HCT116 (cell line): ENCODE measurements at regions not wholly inside any gene's neighbourhood (a gene's known extent, or its start where the extent isn't known, plus 50 kb on each side); places are given as distances from the start of the nearest gene placed in this dataset.

Experiments
- ATAC-seq: fragments of 200-7000 bp; cut with Tn5 transposase; 2 replicates; pipeline ENCODE4 v1.9.1; 2020; ENCODE audit warnings: mild to moderate bottlenecking, moderate library complexity
- BruUV-seq: library from RNA; stranded (reverse); fragments of 400-500 nt; replicated peaks from 2 replicates; lab custom pipeline; 2021; lab: Mats Ljungman, UMichigan
- CTCF ChIA-PET: fragments of 300-600 bp; sonication (Branson Sonifier 250); formaldehyde crosslinking; loops from one replicate; lab custom pipeline; 2021; ENCODE audit warnings: antibody characterized with exemption; lab: Charles Lee
- POLR2A ChIA-PET: fragments of 300-600, 350-600 bp; sonication (Branson Sonifier 250); formaldehyde crosslinking; loops from one replicate; lab custom pipeline; 2021; ENCODE audit warnings: antibody characterized with exemption; lab: Charles Lee
- RAD21 ChIA-PET, 2 experiments: fragments of 300-600 bp; sonication (Branson Sonifier 250); formaldehyde crosslinking; loops; one replicate each; lab custom pipeline; 2023; ENCODE audit warnings: low total read pairs in 2 of 2; ENCODE audit not compliant: uncharacterized antibody in 2 of 2, unreplicated experiment in 2 of 2, low non-redundant PET in 1 of 2; lab: Charles Lee
- DNase-seq: peaks from one replicate; pipeline ENCODE4 v3.0.0-alpha.2; 2010; ENCODE audit warnings: low read depth, low spot score
- H2AFZ ChIP-seq: fragments of 200-600 bp; shearing (Covaris generic), sonication (generic); 2 replicates; pipeline ENCODE4 v1.6.1; 2017; ENCODE audit warnings: low read depth, mixed run types, mixed read lengths, antibody characterized with exemption, low read length; ENCODE audit not compliant: poor library complexity, severe bottlenecking
- H3K27ac ChIP-seq: 2 replicates; pipeline ENCODE4 v1.5.1; 2012; ENCODE audit warnings: low read depth, low read length
- H3K27me3 ChIP-seq: fragments of 200-600 bp; sonication (generic); 2 replicates; pipeline ENCODE4 v1.6.1; 2016; ENCODE audit warnings: mixed run types, low read length, mixed read lengths; ENCODE audit not compliant: insufficient read depth
- H3K36me3 ChIP-seq, 2 experiments: fragments of 200-500 bp in 1 of 2; fragments of 200-600 bp in 1 of 2; sonication (Bioruptor generic) in 1 of 2; sonication (generic) in 1 of 2; 2 replicates each; pipeline versions ENCODE4 v1.5.1 to v1.6.1; 2014 to 2016; ENCODE audit warnings: low read length in 2 of 2, inconsistent platforms in 1 of 2, mixed read lengths in 1 of 2, mixed run types in 1 of 2; ENCODE audit not compliant: insufficient read depth in 2 of 2, control insufficient read depth in 1 of 2
- H3K4me1 ChIP-seq, 2 experiments: fragments of 200-600 bp in 1 of 2; sonication (generic) in 1 of 2; 2 replicates each; pipeline versions ENCODE4 v1.5.1 to v1.6.1; 2012 to 2017; ENCODE audit warnings: low read length in 2 of 2, inconsistent platforms in 1 of 2, mild to moderate bottlenecking in 1 of 2, mixed read lengths in 1 of 2, mixed run types in 1 of 2, moderate library complexity in 1 of 2; ENCODE audit not compliant: insufficient read depth in 2 of 2, control insufficient read depth in 1 of 2
- H3K4me2 ChIP-seq: fragments of 200-600 bp; sonication (generic); 2 replicates; pipeline ENCODE4 v1.6.1; 2017; ENCODE audit warnings: mixed run types, low read length, mixed read lengths
- H3K4me3 ChIP-seq, 2 experiments: fragments of 200-600 bp in 1 of 2; sonication (generic) in 1 of 2; replicated peaks in 1 of 2; 2 replicates each; pipeline ENCODE4 v1.5.1; 2011 to 2016; ENCODE audit warnings: low read length in 2 of 2, control low read depth in 1 of 2, low read depth in 1 of 2, mild to moderate bottlenecking in 1 of 2, mixed read lengths in 1 of 2, mixed run types in 1 of 2
- H3K79me2 ChIP-seq: fragments of 200-600 bp; sonication (generic); 2 replicates; pipeline ENCODE4 v1.6.1; 2017; ENCODE audit warnings: mild to moderate bottlenecking, mixed run types, low read length, moderate library complexity, mixed read lengths; ENCODE audit not compliant: insufficient read depth
- H3K9ac ChIP-seq: fragments of 200-600 bp; sonication (generic); 2 replicates; pipeline ENCODE4 v1.6.1; 2016; ENCODE audit warnings: low read length, mixed read lengths
- H3K9me2 ChIP-seq: fragments of 200-600 bp; sonication (generic), shearing (Covaris generic); 2 replicates; pipeline ENCODE4 v1.6.1; 2017; ENCODE audit warnings: mixed run types, mild to moderate bottlenecking, moderate library complexity; ENCODE audit not compliant: insufficient read depth
- H3K9me3 ChIP-seq, 2 experiments: fragments of 200-500 bp in 1 of 2; fragments of 200-600 bp in 1 of 2; sonication (Bioruptor generic) in 1 of 2; sonication (generic) in 1 of 2; 2 replicates each; pipeline ENCODE4 v1.6.1; 2014 to 2017; ENCODE audit warnings: low read length in 2 of 2, mixed read lengths in 2 of 2, inconsistent platforms in 1 of 2, low read depth in 1 of 2, mild to moderate bottlenecking in 1 of 2, mixed run types in 1 of 2, moderate library complexity in 1 of 2; ENCODE audit not compliant: control insufficient read depth in 1 of 2, insufficient read depth in 1 of 2
- H4K20me1 ChIP-seq: fragments of 200-600 bp; sonication (generic), shearing (Covaris generic); 2 replicates; pipeline ENCODE4 v1.6.1; 2017; ENCODE audit warnings: mixed run types, mild to moderate bottlenecking, moderate library complexity; ENCODE audit not compliant: insufficient read depth
- CEBPB ChIP-seq: IDR thresholded peaks from 2 replicates; pipeline ENCODE4 v1.6.1; 2012; ENCODE audit warnings: low read depth
- EGR1 ChIP-seq: IDR thresholded peaks from 2 replicates; pipeline ENCODE4 v1.6.1; 2012; ENCODE audit warnings: low read depth
- FOSL1 ChIP-seq: IDR thresholded peaks from 2 replicates; pipeline ENCODE4 v1.6.1; 2012; ENCODE audit warnings: low read depth
- RAD21 ChIP-seq: IDR thresholded peaks from 2 replicates; pipeline ENCODE4 v1.6.1; 2012; ENCODE audit warnings: low read depth, mild to moderate bottlenecking
- SP1 ChIP-seq: IDR thresholded peaks from 2 replicates; pipeline ENCODE4 v1.6.1; 2012; ENCODE audit warnings: low read depth
- SRF ChIP-seq: IDR thresholded peaks from 2 replicates; pipeline ENCODE4 v1.6.1; 2012; ENCODE audit warnings: low read depth
- TCF7L2 ChIP-seq: IDR thresholded peaks from 2 replicates; pipeline ENCODE4 v1.7.0; 2011; ENCODE audit warnings: borderline replicate concordance, inconsistent platforms; ENCODE audit not compliant: insufficient read depth, insufficient read length; ENCODE audit errors: extremely low read depth
- ZFX ChIP-seq: fragments of 450-650 bp; IDR thresholded peaks from 2 replicates; pipeline ENCODE4 v1.6.1; 2017
- ZNF274 ChIP-seq: fragments of 200-500 bp; sonication (Bioruptor generic); IDR thresholded peaks from 2 replicates; pipeline ENCODE4 v1.6.1; 2014; ENCODE audit warnings: mild to moderate bottlenecking, low read depth, low read length, inconsistent platforms
- intact Hi-C: fragments of 100-400 bp; cut with micrococcal nuclease; formaldehyde crosslinking; loops from 2 replicates; pipeline ENCODE4 v1.10.0; 2022
- TF ChIP-seq, protein P1 (sequence below), 3 experiments: fragments of 200-600 bp in 1 of 3; sonication (generic) in 1 of 3; IDR thresholded peaks in 2 of 3; conservative IDR thresholded peaks in 1 of 3; 2 replicates each; pipeline ENCODE4 v1.5.1; 2012 to 2017; ENCODE audit warnings: low read depth in 2 of 3, low read length in 2 of 3, antibody characterized with exemption in 1 of 3, borderline replicate concordance in 1 of 3, control low read depth in 1 of 3, mild to moderate bottlenecking in 1 of 3, mixed read lengths in 1 of 3, mixed run types in 1 of 3, moderate library complexity in 1 of 3; ENCODE audit not compliant: insufficient read depth in 1 of 3

DNA sequence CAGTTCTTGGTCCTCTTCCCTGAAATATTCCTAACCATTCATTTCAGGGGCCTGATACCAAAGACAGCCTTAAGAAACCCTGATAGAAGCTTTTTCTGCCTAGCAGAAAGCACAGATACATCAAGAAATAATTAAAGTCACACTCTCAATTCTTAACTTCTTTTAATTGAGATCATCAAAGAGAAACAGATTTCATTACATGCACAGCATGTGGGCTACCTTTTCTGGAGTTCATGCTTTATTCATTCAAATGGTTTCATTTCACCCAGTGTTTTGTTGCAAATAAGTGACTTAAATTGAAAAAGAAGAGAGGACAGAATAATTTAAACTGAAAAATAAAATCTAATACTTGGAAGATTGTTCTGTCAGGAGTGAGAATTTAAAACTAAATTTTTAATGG is 192.6 kb upstream of the GGTLC1 start (continued):
- TF ChIP-seq, protein P1, sequence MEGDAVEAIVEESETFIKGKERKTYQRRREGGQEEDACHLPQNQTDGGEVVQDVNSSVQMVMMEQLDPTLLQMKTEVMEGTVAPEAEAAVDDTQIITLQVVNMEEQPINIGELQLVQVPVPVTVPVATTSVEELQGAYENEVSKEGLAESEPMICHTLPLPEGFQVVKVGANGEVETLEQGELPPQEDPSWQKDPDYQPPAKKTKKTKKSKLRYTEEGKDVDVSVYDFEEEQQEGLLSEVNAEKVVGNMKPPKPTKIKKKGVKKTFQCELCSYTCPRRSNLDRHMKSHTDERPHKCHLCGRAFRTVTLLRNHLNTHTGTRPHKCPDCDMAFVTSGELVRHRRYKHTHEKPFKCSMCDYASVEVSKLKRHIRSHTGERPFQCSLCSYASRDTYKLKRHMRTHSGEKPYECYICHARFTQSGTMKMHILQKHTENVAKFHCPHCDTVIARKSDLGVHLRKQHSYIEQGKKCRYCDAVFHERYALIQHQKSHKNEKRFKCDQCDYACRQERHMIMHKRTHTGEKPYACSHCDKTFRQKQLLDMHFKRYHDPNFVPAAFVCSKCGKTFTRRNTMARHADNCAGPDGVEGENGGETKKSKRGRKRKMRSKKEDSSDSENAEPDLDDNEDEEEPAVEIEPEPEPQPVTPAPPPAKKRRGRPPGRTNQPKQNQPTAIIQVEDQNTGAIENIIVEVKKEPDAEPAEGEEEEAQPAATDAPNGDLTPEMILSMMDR (IDR thresholded peaks at IDR 0.05 in 2 of 3, conservative IDR thresholded peaks at IDR 0.05 in 1 of 3; ENCODE audit: borderline replicate concordance in 1 of 3, insufficient read depth in 1 of 3, low read depth in 2 of 3, low read length in 2 of 3): no peak
- TF ChIP-seq SRF (no peak), TCF7L2 (no peak), RAD21 (no peak), FOSL1 (no peak), CEBPB (no peak)

DNA sequence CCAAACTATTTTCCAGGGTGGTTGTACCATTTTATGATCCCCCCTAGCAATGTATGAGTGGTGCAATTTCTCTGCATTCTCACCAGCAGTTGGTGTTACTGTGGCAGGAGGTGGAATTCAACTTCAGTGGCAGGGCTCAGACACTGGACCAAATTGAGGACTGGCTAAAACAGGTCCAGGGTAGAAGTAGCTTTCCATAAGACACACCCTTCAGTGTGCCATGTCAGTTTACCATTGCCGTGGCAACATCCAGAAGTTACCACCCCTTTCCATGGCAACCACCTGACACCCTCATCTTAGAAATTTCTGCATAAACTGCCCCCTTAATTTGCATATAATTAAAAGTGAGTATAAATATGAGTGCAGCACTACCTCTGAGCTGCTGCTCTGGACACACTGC is 180.7 kb upstream of the GGTLC1 start:
- no peaks in the 10 kb centered on the region for H4K20me1 ChIP-seq
- no peak overlapping the region for H3K4me2 ChIP-seq
- no peak overlapping the region for H2AFZ ChIP-seq
- ChIA-PET POLR2A (no interaction called here), CTCF (no interaction called here), RAD21 (no interaction called here)
- DNase-seq (no peak), ATAC-seq (no peak)
- no peak for TF ChIP-seq RAD21
- TF ChIP-seq EGR1: no peak
- TF ChIP-seq ZFX: no peak
- TF ChIP-seq SP1: no peak
- TF ChIP-seq ZNF274: no peak
- peaks cover 4 to 6% of the 10 kb centered on the region in 2 experiments; a peak in 1 of 4 replicates for H3K9me3 ChIP-seq
- no peaks in the 10 kb centered on the region for H3K27me3 ChIP-seq
- intact Hi-C loops: no loop called here
- H3K79me2 ChIP-seq: no peaks in the 10 kb centered on the region
- no peak overlapping the region for H3K4me3 ChIP-seq
- no peaks in the 10 kb centered on the region for H3K36me3 ChIP-seq
- no peak overlapping the region for H3K27ac ChIP-seq
- no peaks in the 10 kb centered on the region for H3K9me2 ChIP-seq
- BruUV-seq: no TSS peak
- H3K9ac ChIP-seq: no peak overlapping the region
- H3K4me1 ChIP-seq: no peaks in the 10 kb centered on the region
